PC-9 (cell line): ENCODE measurements at regions not wholly inside any gene's neighbourhood (a gene's known extent, or its start where the extent isn't known, plus 50 kb on each side); places are given as distances from the start of the nearest gene placed in this dataset.

Experiments
- BruUV-seq: library from RNA; stranded (reverse); fragments of 400-500 nt; replicated peaks from 2 replicates; lab custom pipeline; 2021; lab: Mats Ljungman, UMichigan
- CTCF ChIA-PET: fragments of 300-600 bp; sonication (Branson Sonifier 250); formaldehyde crosslinking; loops from one replicate; lab custom pipeline; 2022; ENCODE audit warnings: antibody characterized with exemption; lab: Charles Lee
- POLR2A ChIA-PET: fragments of 300-600 bp; sonication (Branson Sonifier 250); formaldehyde crosslinking; loops from one replicate; lab custom pipeline; 2022; ENCODE audit warnings: antibody characterized with exemption; ENCODE audit not compliant: unreplicated experiment; lab: Charles Lee
- DNase-seq, 2 experiments: peaks; one replicate each; pipeline versions ENCODE4 v3.0.0 to v3.0.0-alpha.2; 2015 to 2022; ENCODE audit warnings: mixed read lengths in 1 of 2
- H2AFZ ChIP-seq: fragments of 200-600 bp; sonication (generic); 2 replicates; pipeline ENCODE4 v1.8.1; 2017; ENCODE audit warnings: antibody characterized with exemption
- H3F3A ChIP-seq: fragments of 200-600 bp; sonication (generic); 2 replicates; pipeline ENCODE4 v1.8.1; 2017; ENCODE audit warnings: antibody characterized with exemption, mild to moderate bottlenecking, low read depth; ENCODE audit not compliant: insufficient read depth
- H3K27ac ChIP-seq: fragments of 200-600 bp; sonication (generic); 2 replicates; pipeline ENCODE4 v1.6.1; 2016; ENCODE audit warnings: mixed run types
- H3K27me3 ChIP-seq: fragments of 200-600 bp; sonication (generic); 2 replicates; pipeline ENCODE4 v1.6.1; 2016; ENCODE audit warnings: low read depth, mixed run types; ENCODE audit not compliant: insufficient read depth
- H3K36me3 ChIP-seq: fragments of 200-600 bp; sonication (generic); 2 replicates; pipeline ENCODE4 v1.6.1; 2016; ENCODE audit warnings: low read depth, mixed run types
- H3K4me1 ChIP-seq: fragments of 200-600 bp; sonication (generic); replicated peaks from 2 replicates; pipeline ENCODE4 v1.6.1; 2016; ENCODE audit warnings: mixed run types; ENCODE audit not compliant: insufficient read depth
- H3K4me2 ChIP-seq: fragments of 200-600 bp; sonication (generic); 2 replicates; pipeline ENCODE4 v1.6.1; 2017; ENCODE audit warnings: mixed run types
- H3K4me3 ChIP-seq: fragments of 200-600 bp; sonication (generic); 2 replicates; pipeline ENCODE4 v1.6.1; 2016; ENCODE audit warnings: mixed run types
- H3K79me2 ChIP-seq: fragments of 200-600 bp; sonication (generic); 2 replicates; pipeline ENCODE4 v1.6.1; 2017; ENCODE audit warnings: low read depth, mixed run types
- H3K9me2 ChIP-seq: fragments of 200-600 bp; sonication (generic); 2 replicates; pipeline ENCODE4 v1.8.1; 2017; ENCODE audit warnings: mild to moderate bottlenecking; ENCODE audit not compliant: insufficient read depth
- H3K9me3 ChIP-seq: fragments of 200-600 bp; sonication (generic); 2 replicates; pipeline ENCODE4 v1.8.1; 2016; ENCODE audit warnings: low read depth; ENCODE audit not compliant: insufficient read depth
- H4K20me1 ChIP-seq: fragments of 200-600 bp; sonication (generic); 2 replicates; pipeline ENCODE4 v1.8.1; 2017; ENCODE audit not compliant: insufficient read depth
- EZH2 ChIP-seq: fragments of 200-600 bp; sonication (generic); IDR thresholded peaks from 2 replicates; pipeline ENCODE4 v1.8.0; 2017; ENCODE audit warnings: antibody characterized with exemption, low read depth
- intact Hi-C: fragments of 100-400 bp; cut with micrococcal nuclease; formaldehyde crosslinking; loops from one replicate; pipeline ENCODE4 v1.10.0; 2022; ENCODE audit not compliant: unreplicated experiment
- TF ChIP-seq, protein P1 (sequence below): fragments of 200-600 bp; sonication (generic); conservative IDR thresholded peaks from 2 replicates; pipeline ENCODE4 v1.6.1; 2017; ENCODE audit warnings: mixed run types, antibody characterized with exemption, mild to moderate bottlenecking, moderate library complexity

DNA sequence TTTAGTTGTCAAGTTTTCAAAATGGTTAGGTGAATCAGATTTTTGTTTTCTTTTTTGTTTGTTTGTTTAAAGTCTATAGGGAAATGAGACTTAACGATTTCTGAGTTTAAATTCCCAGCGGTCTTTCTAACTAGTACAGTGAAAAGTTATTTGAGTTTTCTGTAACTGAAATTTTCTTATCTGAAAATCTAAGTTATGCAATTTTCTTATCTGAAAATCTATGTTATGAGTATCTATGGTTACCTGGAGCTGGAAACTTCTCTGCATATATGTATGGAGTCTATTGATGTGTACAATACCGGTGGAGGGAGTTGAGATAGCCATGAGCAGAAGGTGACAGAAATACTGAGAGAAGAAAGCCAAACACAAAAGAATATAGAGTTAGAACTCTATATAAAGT lies 102.6 kb downstream of the MANEA start:
- Histone ChIP-seq H3K9me2 (no peaks in the 10 kb centered on the region), H3K36me3 (no peaks in the 10 kb centered on the region), H3K4me2 (no peak overlapping the region), H3K27ac (no peak overlapping the region), H3K4me3 (no peak overlapping the region), H4K20me1 (no peaks in the 10 kb centered on the region), H3K79me2 (no peaks in the 10 kb centered on the region), H3K27me3 (no peaks in the 10 kb centered on the region), H3F3A (no peaks in the 10 kb centered on the region), H2AFZ (no peak overlapping the region), H3K4me1 (no peaks in the 10 kb centered on the region), H3K9me3 (no peaks in the 10 kb centered on the region)
- BruUV-seq, result no TSS peak
- POLR2A ChIA-PET, result no interaction called here
- CTCF ChIA-PET, result no interaction called here
- intact Hi-C loops, result no loop called here
- TF ChIP-seq, protein P1, sequence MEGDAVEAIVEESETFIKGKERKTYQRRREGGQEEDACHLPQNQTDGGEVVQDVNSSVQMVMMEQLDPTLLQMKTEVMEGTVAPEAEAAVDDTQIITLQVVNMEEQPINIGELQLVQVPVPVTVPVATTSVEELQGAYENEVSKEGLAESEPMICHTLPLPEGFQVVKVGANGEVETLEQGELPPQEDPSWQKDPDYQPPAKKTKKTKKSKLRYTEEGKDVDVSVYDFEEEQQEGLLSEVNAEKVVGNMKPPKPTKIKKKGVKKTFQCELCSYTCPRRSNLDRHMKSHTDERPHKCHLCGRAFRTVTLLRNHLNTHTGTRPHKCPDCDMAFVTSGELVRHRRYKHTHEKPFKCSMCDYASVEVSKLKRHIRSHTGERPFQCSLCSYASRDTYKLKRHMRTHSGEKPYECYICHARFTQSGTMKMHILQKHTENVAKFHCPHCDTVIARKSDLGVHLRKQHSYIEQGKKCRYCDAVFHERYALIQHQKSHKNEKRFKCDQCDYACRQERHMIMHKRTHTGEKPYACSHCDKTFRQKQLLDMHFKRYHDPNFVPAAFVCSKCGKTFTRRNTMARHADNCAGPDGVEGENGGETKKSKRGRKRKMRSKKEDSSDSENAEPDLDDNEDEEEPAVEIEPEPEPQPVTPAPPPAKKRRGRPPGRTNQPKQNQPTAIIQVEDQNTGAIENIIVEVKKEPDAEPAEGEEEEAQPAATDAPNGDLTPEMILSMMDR, result no peak
- no peak for TF ChIP-seq EZH2
- DNase-seq, result no peak

DNA sequence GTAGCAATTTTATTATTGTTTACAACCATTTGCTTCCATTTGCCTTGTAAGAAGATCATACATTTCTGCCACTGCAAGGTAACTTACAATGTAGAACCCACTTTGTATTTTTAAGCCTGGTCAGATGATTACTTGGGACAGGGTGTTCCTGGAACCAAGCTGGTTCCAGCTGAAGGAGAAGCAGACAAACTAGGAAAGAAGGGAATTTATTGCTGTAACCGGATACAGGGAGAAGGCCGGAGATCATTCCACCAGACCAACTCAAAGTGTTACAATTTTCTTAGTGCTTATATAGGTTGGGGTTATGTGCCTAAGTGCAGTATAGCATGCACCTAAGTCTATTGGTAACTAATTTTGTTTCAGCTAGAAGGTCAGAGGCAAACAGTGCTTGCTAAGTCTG lies 104.4 kb downstream of the MANEA start:
- Histone ChIP-seq H3K4me3 (no peak overlapping the region), H4K20me1 (no peaks in the 10 kb centered on the region), H3F3A (no peaks in the 10 kb centered on the region), H3K4me1 (no peaks in the 10 kb centered on the region), H3K27me3 (no peaks in the 10 kb centered on the region), H3K36me3 (no peaks in the 10 kb centered on the region), H3K9me3 (no peaks in the 10 kb centered on the region), H3K4me2 (no peak overlapping the region), H3K79me2 (no peaks in the 10 kb centered on the region), H2AFZ (no peak overlapping the region), H3K9me2 (no peaks in the 10 kb centered on the region), H3K27ac (no peak overlapping the region)
- DNase-seq, result no peak
- CTCF ChIA-PET, result no interaction called here
- POLR2A ChIA-PET, result no interaction called here
- no TSS peak for BruUV-seq
- no peak for TF ChIP-seq EZH2
- TF ChIP-seq, protein P1, result no peak
- intact Hi-C loops, result no loop called here

- ChIA-PET CTCF (no interaction called here), POLR2A (no interaction called here)
- no TSS peak for BruUV-seq
- no peak for TF ChIP-seq EZH2
- TF ChIP-seq, protein P1, result no peak
- Histone ChIP-seq H3K36me3 (no peaks in the 10 kb centered on the region), H3K4me2 (no peak overlapping the region), H4K20me1 (no peaks in the 10 kb centered on the region), H3K27me3 (no peaks in the 10 kb centered on the region), H3F3A (no peaks in the 10 kb centered on the region), H3K4me3 (no peak overlapping the region), H3K4me1 (no peaks in the 10 kb centered on the region), H3K9me2 (no peaks in the 10 kb centered on the region), H3K79me2 (no peaks in the 10 kb centered on the region), H2AFZ (0 out of 2 replicates have a peak overlapping the region, but pooled peaks have one; percentile 42), H3K9me3 (no peaks in the 10 kb centered on the region), H3K27ac (no peak overlapping the region)
- no peak for DNase-seq
- intact Hi-C loops, result no loop called here
Measured at GRCh38 chr6:95682476-95682875, 105.1 kb downstream of the MANEA start.
